ENCODE measurements at regions not wholly inside any gene's neighbourhood (a gene's known extent, or its start where the extent isn't known, plus 50 kb on each side); places are given as distances from the start of the nearest gene placed in this dataset.

DNA sequence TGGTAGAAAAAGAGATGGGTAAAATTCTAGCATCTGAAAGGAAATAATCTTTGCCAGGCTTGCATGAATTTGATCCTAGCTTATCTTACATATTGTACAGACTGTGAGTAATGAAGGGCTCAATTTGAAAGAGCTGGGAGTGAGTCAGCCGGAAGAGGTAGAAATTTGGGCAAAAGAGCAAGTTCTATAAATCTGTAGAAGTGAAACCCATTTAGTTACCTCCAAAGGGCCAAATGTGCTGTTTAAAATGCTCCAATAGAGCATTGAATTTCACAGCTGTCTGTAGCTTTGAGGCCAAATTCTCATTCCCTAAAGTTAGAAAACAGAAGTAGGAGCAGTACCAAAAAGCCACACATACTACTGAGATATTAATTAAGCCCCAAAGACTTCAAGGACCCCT lies 466.1 kb downstream of the BTBD3 start:
- H3K4me3 ChIP-seq (ENCODE audit: low read depth, poor library complexity, severe bottlenecking): no peak overlapping the region
- 53 to 61% methylated on average over 1 of the region's 1 CpG for WGBS, 2 donors
- intact Hi-C loops (cut with DNase I; ENCODE audit: low total_unique reads): no loop called here
- TF ChIP-seq, protein P1, sequence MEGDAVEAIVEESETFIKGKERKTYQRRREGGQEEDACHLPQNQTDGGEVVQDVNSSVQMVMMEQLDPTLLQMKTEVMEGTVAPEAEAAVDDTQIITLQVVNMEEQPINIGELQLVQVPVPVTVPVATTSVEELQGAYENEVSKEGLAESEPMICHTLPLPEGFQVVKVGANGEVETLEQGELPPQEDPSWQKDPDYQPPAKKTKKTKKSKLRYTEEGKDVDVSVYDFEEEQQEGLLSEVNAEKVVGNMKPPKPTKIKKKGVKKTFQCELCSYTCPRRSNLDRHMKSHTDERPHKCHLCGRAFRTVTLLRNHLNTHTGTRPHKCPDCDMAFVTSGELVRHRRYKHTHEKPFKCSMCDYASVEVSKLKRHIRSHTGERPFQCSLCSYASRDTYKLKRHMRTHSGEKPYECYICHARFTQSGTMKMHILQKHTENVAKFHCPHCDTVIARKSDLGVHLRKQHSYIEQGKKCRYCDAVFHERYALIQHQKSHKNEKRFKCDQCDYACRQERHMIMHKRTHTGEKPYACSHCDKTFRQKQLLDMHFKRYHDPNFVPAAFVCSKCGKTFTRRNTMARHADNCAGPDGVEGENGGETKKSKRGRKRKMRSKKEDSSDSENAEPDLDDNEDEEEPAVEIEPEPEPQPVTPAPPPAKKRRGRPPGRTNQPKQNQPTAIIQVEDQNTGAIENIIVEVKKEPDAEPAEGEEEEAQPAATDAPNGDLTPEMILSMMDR (IDR thresholded peaks at IDR 0.05): no peak
- no peak for TF ChIP-seq POLR2A (IDR thresholded peaks at IDR 0.05)
- DNase-seq (ENCODE audit: low spot score in 2 of 2): no peak

DNA sequence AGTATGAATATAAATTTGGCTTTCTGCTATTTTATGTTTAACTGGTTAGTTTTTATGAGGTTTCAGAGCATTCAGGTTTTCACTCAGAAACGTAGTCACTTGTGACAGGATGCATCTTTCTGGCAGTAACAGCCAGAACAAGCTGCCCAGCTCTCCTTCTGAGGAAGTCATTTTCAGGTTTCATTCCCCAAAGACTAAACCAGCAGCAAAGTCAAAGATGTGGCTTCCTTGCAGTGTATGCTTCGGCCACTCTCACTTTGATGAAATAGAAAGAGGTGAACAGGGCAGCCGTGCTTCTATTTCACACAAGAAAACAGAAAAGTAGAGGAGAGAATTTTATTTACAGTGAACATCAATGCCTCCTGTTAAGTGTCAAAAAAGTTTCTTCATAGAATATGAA lies 469.1 kb downstream of the BTBD3 start:
- WGBS, 2 donors: 62 to 69% methylated on average over 3 of the region's 3 CpGs
- DNase-seq (ENCODE audit: low spot score in 2 of 2): no peak
- no peak for TF ChIP-seq POLR2A (IDR thresholded peaks at IDR 0.05)
- intact Hi-C loops (cut with DNase I; ENCODE audit: low total_unique reads): no loop called here
- no peak overlapping the region for H3K4me3 ChIP-seq (ENCODE audit: low read depth, poor library complexity, severe bottlenecking)

DNA sequence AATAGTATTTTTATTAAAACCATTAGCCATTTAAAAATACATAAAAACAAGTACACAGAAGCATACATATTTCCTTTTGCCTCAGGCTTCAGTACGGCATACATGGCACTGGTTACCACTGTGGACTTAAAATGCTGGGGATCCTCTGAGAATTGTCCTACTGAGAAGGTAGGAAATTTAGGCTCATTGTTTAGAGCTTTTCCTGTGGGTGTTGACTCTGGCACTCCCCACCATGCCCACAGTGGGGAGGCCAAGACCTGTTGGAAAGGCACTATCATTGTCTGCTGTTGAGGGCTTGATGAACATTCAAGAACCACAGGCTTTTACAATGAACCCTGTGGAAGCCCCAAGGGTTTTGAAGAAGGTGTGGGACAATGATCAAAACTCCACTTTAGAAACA lies 473.4 kb downstream of the BTBD3 start:
- 63 to 68% methylated on average over 1 of the region's 1 CpG for WGBS, 2 donors
- no peak for DNase-seq (ENCODE audit: low spot score in 2 of 2)
- H3K4me3 ChIP-seq (ENCODE audit: low read depth, poor library complexity, severe bottlenecking): no peak overlapping the region
- TF ChIP-seq POLR2A (IDR thresholded peaks at IDR 0.05): no peak
- TF ChIP-seq, protein P1 (IDR thresholded peaks at IDR 0.05): no peak
- intact Hi-C loops (cut with DNase I; ENCODE audit: low total_unique reads): no loop called here

DNA sequence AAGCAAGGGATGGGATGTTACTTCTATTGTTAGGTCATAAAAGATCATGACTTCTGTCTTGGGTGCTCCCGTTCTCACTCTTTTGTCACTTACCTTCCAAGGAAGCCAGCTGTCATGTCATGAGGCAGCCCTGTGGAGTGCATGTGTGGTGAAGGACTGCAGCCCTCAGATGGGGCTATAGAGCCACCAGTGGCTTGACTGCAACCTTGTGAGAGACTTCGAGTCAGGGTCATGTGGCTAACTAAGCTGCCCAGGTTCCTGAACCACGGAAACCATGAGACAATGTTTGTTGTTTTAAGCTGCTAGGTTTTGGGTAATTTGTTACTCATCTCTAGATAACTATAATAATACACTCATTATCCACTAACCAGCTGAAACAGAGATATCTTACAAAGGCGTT lies 477.1 kb downstream of the BTBD3 start:
- WGBS, 2 donors: 89 to 90% methylated on average over 4 of the region's 4 CpGs
- no peak for DNase-seq (ENCODE audit: low spot score in 2 of 2)
- H3K4me3 ChIP-seq (ENCODE audit: low read depth, poor library complexity, severe bottlenecking): no peak overlapping the region
- TF ChIP-seq POLR2A (IDR thresholded peaks at IDR 0.05): no peak
- TF ChIP-seq, protein P1 (IDR thresholded peaks at IDR 0.05): no peak
- intact Hi-C loops (cut with DNase I; ENCODE audit: low total_unique reads): no loop called here

DNA sequence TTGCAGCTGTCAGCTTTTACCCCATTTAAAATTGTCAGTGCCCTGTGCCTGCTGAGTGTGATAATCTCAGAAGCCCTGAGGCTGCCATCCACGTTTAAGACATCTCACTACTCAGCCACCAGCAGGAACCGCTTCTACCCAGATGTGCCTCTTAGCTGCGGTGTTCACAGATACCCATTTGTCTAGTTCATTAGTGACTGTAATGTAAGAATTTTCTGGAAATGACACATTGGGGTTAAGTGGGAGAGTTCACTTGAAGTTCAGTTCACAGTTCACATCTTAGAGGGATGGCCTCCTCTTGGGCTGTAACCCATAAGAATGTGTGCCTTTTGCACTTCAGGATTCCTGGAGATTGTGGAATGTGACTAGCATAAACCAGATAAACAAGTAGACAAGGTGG lies 477.7 kb downstream of the BTBD3 start:
- WGBS, 2 donors: 61 to 62% methylated on average over 3 of the region's 3 CpGs
- TF ChIP-seq, protein P1 (IDR thresholded peaks at IDR 0.05): no peak
- TF ChIP-seq POLR2A (IDR thresholded peaks at IDR 0.05): no peak
- H3K4me3 ChIP-seq (ENCODE audit: low read depth, poor library complexity, severe bottlenecking): no peak overlapping the region
- intact Hi-C loops (cut with DNase I; ENCODE audit: low total_unique reads): no loop called here
- DNase-seq (ENCODE audit: low spot score in 2 of 2): no peak

DNA sequence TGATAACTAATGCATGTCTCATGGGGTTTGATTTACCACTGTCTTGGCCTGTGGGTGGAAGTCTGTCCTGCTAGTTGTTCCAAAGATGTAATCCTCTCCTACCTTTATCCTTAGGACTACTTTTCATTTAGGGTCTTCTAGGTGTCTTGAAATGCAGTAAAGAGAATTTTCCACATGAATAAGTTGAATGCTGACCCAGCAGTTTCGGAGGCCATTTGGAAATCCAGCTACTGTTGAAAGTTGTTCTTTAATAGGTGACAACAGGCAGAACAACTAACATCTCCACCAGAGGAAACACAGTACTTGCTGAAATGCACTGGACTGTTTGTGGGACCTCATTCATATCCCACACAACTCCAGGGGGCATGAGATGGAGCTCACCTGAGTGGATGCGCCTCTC lies 478.1 kb downstream of the BTBD3 start:
- H3K4me3 ChIP-seq (ENCODE audit: low read depth, poor library complexity, severe bottlenecking): no peak overlapping the region
- TF ChIP-seq, protein P1 (IDR thresholded peaks at IDR 0.05): no peak
- no peak for TF ChIP-seq POLR2A (IDR thresholded peaks at IDR 0.05)
- no peak for DNase-seq (ENCODE audit: low spot score in 2 of 2)
- intact Hi-C loops (cut with DNase I; ENCODE audit: low total_unique reads): no loop called here
- 88 to 95% methylated on average over 2 of the region's 2 CpGs for WGBS, 2 donors

All from lower leg skin (tissue), 4 donors.